ENCODE measurements at regions not wholly inside any gene's neighbourhood (a gene's known extent, or its start where the extent isn't known, plus 50 kb on each side); places are given as distances from the start of the nearest gene placed in this dataset.

DNA sequence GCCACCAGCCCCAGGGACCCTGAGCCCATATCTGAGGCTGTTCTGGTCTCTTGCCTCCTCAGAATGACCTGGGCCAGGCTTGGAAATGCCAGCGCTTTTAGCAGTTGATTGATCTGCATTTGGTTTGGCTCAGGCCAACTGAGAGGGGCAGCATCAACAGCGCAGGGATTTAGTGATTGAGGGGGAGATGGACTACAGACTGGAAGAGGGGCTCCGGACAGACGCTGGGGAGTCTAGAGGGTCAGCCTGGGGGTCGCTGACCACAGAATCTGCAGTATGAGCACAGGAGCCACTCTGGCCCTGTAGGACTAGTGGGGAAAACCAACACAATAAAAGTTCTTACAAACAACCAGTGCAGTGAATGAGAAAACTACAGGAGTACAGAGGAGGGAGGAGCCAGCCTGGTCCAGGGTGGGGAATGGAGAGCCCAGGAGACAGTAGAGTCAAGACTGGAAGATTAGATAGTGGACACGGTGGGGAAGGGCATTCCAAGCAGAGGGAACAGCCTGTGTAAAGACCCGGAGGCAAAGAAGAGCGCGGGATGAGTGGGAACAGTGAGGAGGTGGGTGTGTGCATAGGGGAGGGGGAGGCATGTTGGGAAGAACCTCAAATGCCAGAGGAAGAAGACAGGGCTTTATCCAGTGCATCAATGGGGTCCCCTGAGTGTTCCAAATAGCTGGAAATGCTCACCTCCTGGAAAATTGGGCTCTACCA is 128.9 kb downstream of the MRM1 start:
- no peak for DNase-seq

DNA sequence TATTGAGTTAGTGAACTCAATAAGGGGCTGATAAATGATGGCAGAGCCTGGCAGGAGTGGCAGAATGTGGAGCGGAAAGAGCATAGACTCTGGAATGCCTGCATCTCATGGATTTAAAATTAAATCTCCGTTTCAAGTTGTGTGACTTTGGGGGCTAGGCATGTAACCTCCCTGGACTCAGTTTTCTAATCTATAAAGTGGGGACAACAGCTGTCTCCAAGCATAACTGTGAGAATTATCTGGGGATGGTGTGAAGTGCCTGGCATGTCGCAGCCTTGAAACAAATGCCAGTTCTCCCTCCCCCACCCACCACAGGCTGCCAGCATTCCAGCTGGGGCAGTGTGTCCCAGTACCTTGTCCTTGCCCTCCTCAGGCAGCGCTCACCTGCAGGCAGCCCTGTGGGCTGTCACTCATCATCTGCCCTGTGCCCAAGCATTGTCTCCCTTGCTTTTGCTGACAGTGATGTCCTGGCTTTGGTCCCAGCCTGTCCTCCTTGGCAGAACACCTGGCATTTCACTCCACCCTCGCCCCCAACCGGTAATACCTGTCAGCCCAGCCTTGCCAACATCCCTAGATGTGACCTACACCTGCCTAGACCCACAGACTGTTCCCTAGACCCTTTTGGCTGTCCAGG is 129.6 kb downstream of the MRM1 start:
- DNase-seq: no peak

DNA sequence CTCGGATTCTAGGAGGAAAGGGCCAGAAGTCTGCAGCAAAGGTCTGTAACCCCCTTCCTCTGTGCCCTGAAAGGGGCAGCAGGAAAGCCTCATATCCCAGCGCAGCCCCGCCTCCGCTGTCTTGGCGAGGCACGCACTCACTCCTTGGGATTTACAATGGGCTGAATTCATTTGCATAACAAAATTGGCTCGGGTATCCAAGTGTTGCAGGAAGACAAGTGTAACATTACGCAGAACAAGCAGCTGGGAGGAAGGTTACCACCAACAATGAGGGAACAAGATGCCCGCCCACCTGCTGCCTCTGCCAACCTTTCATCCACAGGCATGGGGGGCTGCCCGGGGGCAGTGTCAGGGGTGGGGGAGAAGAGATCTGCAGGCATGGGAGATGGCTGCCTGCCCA is 130.4 kb downstream of the MRM1 start:
- no peak for DNase-seq

DNA sequence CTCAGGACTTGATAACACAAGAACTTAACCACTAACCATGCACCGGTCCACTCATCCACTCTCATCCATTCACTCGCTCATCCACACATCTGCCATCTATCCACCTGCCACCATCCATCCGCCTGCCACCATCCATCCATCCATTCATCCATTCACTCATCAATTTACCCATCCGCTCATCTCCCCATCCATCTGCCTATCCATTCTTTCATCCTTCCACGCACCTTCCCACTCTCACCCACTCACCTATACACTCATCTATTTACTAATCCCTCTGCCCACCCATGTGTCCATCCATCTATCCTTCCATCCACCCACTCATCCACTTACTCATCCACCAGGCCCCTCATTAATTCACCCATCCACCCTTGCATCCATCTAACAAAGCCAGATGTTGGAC is 131.0 kb downstream of the MRM1 start:
- DNase-seq: no peak

DNA sequence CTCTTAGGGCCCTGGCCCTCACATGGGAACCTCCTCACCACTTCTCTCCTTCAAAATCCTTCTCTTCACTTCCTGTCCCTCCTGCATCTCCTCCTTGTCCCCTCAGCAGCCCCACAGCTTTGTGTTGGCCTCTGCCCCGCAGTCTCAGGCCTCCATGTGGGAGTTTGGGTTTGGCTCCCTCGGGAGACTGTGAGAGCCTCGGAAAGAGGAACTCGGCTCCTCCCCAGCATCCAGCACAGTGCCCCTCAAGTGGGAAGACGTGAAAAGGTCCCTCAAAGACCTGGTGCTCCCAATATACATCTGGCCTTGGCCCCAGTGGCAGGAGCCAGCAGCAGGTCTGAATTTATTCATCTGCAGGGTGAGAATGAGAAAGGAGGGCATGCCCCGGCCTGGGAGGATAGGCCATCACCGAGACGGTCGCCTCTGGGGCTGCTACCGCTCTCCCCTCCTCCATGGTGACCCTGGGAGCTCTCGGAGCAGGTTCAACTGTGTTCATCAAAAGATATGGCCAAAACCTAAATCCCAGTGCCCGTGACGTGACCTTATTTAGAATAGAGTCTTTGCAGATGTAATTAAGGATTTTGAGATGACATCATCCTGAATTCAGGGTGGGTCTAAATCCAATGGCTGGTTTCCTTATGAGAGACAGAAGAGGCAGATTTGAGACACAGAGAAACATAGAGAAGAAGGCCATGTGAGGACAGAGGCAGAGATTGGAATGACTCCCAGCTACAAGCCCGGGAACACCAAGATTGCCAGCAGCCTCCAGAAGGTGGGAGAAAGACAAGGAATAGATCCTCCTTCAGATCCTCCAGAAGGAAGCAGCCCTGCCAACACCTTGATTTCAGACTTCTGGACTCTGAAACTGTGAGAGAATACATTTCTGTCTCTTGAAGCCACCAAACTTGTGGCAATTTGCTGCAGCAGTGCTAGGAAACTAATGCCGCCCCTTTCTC is 135.1 kb downstream of the MRM1 start:
- peak in 1 of 2 donors; percentile 38 for DNase-seq

DNA sequence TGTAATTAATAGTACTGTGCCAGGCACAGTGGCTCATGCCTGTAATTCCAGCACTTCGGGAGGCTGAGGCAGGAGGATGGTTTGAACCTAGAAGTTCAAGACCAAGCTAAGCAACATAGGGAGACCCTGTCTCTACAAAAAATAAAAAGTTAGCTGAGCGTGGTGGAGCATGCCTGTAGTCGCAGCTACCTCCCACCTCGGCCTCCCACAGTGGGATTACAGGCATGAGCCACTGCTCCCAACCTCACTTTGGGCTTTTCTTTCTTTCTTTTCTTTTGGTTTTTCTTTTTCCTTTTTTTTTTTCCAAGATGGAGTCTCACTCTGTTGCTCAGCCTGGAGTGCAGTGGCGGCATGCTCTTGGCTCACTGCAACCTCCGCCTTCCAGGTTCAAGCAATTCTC is 137.8 kb downstream of the MRM1 start:
- DNase-seq: no peak

DNA sequence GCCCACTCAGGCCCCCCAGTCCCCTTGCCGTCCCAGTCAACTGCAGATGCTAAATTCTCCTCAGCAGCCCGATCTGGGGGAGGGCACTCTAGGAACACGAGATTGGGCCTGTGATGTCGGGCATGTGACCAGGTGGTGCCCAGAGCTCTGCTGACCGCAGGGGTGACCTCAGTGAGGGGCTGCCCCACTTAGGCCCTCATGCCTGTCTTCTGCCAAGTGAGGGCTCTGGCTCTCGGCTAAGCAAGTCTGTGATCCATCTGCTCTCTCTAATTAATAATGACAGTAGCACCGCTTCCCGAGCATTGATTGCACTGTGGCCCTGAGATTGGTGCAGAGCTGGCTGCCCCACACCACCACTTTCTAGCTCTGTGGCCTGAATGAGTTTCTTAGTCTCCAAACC is 138.8 kb downstream of the MRM1 start:
- DNase-seq: no peak

DNA sequence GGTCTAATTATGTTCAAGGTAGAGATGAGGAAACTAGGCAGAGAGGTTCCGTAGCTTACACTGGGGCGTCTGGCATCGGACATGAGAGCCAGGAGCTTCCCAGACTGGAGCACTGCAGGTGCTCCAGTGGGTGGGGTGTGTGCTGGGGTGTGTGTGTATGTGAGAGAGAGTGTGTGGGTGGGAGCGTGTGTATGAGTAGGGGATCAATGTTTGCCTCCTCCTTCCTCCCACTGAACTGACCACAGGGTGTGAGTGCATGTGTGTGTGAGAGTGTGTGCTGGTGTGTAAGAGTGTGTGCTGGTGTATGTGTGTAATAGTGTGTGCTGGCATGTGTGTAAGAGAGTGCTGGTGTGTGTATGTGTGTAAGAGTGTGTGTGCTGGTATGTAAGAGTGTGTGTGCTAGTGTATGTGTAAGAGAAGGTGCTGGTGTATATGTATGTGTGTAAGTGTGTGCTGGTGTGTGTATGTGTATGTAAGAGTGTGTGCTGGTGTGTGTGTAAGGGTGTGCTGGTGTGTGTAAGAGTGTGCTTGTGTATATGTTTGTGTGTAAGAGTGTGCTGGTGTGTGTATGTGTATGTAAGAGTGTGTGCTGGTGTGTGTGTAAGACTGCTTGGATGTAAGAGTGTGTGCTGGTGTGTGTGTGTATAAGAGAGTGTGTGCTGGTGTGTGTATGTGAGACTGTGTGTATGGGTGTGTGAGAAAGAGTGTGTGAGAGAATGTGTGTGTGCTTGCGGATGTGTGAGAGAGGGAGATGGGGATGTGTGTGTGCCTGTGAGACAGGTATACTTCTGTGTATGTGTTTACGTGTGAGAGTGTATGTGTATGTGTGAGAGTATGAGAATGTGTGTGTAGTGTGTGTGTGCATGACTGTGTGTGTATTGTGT is 139.9 kb downstream of the MRM1 start:
- no peak for DNase-seq

DNA sequence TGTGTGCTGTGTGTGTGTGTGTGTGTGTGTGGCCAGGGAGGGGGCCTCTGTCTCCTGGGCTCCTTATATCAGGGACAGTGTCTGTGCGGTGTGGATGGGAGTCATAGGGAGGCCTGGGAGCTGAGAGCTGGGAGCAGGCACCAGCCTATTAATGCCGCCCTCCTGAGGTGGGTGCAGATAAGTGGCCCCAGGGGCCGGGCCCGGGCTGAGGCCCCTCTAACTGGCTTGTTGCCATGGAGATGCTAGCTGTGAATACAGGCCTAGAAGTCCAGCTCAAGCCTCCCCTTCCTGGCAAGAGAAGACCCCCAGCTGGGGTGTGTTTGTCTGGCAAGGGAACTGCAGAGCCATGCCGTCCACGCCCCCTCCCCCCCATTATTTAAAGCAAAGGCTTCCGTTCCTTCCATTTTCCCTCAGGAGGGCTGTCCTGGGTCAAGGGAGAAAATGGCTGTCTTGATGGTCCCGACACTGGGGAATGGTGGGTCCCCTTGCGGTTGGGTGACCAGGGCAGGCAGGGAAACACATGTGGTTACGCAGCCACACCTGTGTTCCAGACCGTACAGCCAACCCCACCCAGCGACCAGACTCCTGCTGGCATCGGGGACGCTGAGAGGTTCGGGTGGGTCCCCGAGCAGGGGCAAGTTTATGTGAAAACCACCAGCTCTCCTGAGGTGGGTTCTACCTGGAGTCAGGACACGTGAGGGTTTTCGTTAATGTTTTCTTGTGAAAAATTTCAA is 141.1 kb downstream of the MRM1 start:
- no peak for DNase-seq

DNA sequence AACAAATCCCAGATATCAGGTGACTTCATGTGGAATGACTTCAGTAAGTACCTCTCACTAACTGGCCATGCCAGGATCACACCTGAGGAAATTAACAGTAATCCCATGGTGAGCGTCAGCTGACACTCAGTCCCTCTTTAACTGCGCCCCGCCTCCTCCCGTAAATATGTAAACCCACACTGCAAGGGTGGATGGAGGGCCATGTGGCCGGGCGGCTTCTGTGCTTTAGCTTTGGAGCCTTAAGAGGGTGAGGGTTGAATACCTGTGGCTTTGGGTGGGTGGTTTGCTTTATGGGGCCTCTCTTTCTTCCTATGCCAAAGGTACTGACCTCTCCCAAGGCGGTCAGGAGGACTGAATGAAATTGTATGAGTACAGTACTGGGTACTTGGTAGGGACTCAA is 141.7 kb downstream of the MRM1 start:
- DNase-seq: no peak

DNA sequence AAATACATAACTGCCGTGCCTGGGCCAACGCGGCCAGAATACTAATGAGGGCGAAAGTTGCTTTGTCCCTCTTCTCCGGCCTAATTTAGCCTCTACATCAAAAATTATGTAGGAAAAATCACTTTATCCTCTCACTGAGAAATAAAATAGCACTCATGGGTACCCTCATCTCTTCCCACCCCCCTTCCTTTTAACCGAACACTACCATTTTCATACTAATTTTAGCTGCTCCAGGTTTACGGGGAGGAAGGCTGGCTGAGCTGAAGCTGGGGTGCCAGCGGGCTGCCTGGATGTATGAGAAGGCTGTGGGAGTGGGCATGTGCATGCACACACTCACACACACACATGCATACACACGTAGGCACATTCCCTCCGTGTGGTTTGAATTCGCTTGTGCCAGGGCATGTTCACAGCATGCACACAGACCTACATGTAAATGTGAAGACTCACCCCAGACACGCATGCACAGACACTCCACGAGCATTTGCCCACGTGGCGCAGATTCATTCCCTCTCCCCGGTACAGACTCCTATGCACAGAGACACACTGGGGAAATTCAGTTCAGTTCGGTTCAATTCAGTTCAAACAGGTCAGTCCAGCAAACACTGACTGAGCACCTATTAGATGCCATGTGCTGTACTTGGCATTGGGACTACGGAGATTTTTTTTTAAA is 145.1 kb downstream of the MRM1 start:
- no peak for DNase-seq

DNA sequence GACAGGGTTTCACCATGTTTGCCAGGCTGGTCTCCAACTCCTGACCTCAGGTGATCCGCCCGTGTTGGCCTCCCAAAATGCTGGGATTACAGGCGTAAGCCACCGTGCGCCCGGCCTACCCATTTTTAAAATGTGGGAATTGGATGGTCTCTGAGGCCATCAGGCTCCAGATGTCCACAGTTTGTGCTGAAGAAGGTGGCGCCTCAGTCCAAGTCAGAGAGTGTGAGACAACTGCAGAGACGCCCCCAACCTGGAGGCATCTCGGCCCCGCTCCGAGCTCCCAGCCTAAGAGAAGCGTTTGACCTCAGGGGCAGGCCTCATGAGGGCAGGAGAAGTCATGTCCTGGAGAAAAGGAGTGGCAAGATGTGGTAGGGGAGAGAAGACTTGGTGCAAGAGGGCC is 146.5 kb downstream of the MRM1 start:
- DNase-seq: no peak

DNA sequence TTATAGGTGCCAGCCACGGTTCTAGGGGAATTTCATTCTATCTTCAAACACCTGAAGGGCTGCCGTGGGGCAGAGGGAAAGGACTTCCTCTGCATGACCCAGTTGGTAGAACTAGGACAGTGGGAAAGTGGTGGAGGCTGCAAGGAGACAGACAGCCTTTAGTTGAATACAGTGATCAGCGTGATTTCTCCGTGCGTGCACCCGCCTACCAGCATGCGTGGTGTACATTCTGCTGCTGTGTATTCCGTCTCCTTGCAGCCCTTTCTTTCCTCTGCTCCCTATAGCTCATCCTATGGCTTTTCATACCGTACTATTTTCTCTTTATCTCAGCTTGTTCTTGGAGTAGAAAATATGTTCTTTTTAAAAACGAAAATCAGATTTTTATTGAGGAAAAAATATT is 146.9 kb downstream of the MRM1 start:
- DNase-seq: no peak

DNA sequence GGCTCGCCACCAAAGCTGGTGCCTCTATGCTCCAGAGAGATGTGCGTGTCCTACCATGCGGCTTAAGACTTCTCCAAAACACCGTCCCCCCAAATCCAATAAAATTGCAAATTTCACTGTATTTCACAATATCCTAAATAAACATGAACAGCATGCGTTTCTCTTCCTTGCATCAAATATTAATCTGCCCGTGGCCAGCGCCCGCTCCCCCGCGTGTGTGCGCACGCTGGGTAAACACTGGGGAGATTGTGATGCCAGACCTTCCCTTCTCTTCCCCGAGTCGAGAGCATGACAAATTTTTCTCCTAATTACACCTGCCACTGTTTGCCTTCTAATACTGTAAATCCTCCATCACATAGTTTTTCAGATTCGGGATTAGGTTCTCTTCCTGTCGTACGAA is 148.1 kb downstream of the MRM1 start:
- no peak for DNase-seq

DNA sequence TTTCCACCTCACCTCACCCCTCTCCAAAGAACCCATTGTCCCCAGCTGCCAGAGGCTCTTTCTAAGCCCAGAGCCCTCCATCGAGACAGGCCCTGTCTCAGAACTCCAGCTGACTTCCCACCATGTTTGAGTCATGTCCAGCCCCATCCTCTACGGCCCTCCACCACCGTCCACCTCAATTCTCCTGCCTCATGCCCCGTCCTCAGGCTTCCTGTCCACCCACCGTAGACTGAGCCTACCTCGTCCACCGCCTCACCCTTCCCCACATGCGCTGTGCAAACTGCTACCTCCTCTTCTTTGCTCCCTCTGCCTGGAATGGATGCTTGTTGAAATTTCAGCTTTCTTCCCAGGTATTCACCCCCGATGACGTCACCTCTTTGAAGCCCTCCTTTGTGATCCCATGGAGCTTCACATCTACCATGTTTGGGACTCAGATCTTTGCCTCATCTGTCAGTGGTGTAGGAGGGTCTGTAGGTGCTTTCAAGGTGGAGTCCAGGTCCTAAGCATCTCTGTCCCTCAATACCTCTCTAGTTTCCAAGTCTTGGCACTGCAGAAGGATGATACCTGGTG is 149.0 kb downstream of the MRM1 start:
- no peak for DNase-seq

DNA sequence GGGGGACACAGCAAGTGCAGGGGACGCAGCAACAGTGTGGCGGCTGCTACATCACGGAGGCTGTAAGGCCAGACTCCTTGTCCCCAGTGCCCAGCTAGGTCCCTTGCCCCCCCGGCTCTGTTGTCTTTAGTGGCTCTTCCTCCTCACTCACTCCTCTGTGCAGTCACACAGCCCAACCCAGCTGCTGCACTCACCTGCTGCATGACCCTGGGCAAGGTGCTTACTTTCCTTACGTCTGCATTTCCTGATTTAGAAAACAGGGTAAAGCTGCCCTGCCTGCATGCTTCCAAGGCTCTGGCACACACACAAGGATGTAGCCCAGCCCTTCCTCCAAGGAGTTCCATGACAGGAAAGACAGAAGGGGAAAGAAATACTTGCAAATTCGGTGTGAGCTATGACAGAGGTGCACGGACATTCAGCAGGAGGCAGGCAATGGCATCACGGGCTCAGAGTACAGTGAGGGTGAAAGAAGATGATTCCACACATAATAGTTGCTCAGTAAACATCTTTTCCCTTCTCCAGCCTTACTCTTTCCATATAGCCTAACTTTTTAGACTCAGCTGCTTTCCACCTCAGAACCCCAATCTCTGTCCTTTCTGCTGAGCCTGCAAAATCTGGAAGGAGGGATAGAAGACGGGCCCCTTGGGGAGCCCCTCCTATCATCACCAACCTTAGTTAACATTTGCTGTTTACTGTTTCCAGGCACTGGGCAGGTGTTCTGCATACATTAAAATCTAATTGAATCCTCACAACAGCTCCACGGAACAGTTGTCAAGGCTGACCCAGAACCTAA is 150.9 kb downstream of the MRM1 start:
- DNase-seq: no peak

DNA sequence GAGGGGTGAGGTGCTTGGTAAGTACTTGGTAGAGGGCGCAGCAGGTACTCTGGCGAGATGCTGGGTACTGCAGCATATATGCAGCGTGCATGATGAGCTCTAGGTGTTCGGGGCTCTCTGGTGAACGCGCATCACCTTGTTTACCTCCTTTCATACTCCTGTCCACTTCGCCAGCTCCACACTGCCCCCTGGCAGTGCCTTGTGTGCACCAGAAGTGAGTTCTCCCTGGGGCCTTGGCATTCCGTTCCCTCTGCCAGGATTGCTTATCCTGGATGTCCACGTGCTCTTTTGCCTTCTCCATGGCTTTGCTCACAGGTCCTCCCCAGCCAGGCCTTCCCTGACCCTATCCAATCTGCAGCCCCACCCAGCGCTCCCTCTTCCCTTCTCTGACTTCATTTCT is 154.2 kb downstream of the MRM1 start:
- DNase-seq: no peak

DNA sequence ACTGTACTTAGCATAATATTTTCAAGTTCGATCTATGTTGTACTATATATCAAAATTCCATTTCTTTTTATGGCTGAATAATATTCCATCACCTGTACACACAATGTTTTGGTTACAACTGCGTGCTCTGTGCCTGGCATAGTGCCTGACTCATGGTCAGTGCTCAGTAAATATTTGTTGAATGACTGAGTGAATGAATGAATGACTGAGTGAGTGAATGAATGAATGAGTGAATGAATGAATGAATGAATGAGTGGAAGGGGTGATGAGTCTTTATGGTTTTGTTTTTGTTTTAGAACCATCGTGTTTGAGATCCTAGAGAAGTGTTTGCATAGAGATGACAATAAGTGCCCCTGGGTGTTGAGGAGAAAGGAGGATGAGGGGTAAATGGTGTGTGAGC is 155.3 kb downstream of the MRM1 start:
- DNase-seq: no peak

DNA sequence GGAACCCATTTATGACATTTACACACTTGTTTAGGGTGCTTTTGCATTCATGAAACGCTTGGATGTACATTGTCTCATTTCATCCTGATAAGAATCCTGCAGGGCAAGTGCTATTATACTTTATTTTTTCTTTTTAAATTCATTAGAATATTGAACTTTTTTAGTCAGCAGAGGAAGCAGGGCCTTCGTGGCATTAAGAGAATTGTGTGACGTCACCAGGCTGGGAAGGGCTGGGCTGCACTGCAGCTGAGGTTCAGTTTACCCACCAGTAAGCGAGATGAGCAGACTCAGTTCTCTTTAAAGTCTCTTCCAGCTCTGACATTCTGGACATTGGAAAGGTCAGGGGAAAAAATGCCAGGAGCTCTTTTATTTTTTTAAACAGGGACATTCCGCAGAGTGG is 159.0 kb downstream of the MRM1 start:
- no peak for DNase-seq

All from hippocampal formation (tissue), 2 donors.